Keratinocyte (primary cell): ENCODE measurements at regions not wholly inside any gene's neighbourhood (a gene's known extent, or its start where the extent isn't known, plus 50 kb on each side); places are given as distances from the start of the nearest gene placed in this dataset.

Experiments used
- CTCF ChIP-seq, 3 experiments: IDR thresholded peaks in 1 of 3; conservative IDR thresholded peaks in 1 of 3; optimal IDR thresholded peaks in 1 of 3; 2 replicates in 2 of 3; 3 replicates in 1 of 3; pipeline versions ENCODE3 to v1.5.1; 2011; ENCODE audit warnings: low read length in 3 of 3, mild to moderate bottlenecking in 3 of 3, moderate library complexity in 2 of 3, control low read depth in 1 of 3, inconsistent platforms in 1 of 3; ENCODE audit not compliant: insufficient read depth in 2 of 3; ENCODE audit errors: extremely low read depth in 1 of 3
- EZH2 ChIP-seq: IDR thresholded peaks from one replicate; pipeline ENCODE4 v1.6.1; 2012; ENCODE audit warnings: inconsistent platforms, mild to moderate bottlenecking, low read length, moderate library complexity

GRCh38 chr3:55158345-55158744 lies 230.5 kb upstream of the LRTM1 start:
- TF ChIP-seq CTCF (optimal IDR thresholded peaks at IDR 0.05 in 1 of 3, IDR thresholded peaks at IDR 0.05 in 1 of 3, conservative IDR thresholded peaks at IDR 0.05 in 1 of 3; ENCODE audit: extremely low read depth in 1 of 3, insufficient read depth in 2 of 3, low read length in 3 of 3) (no peak), EZH2 (no peak)
